ENCODE measurements at regions not wholly inside any gene's neighbourhood (a gene's known extent, or its start where the extent isn't known, plus 50 kb on each side); places are given as distances from the start of the nearest gene placed in this dataset.

GRCh38 chr6:93045156-93045555 is 374.2 kb downstream of the EPHA7 start (continued):
- no peak for TF ChIP-seq CEBPZ (IDR thresholded peaks at IDR 0.05; ENCODE audit: low read depth, low read length)
- no peak for TF ChIP-seq SUPT20H (IDR thresholded peaks at IDR 0.05; ENCODE audit: borderline replicate concordance, control insufficient read depth, low read depth, low read length)

GRCh38 chr6:93040375-93040774 is 379.0 kb downstream of the EPHA7 start:
- CTCF ChIA-PET: interaction anchor here (0.6 to 1.7 kb wide), 2 partner anchors 326 to 384 kb away, joined by 3 to 6 read pairs; no protein-coding TSS in a partner anchor
- DNase-seq (ENCODE audit: low read depth, low spot score) (no peak), FAIRE-seq (no peak), ATAC-seq (0 out of 3 replicates have a peak, but pooled peaks have one; percentile 17)
- Histone ChIP-seq H3K4me2 (ENCODE audit: control insufficient read depth, insufficient read depth) (no peak overlapping the region), H3K4me1 (ENCODE audit: control insufficient read depth, insufficient read depth, low read length) (no peaks in the 10 kb centered on the region), H4K20me1 (ENCODE audit: control insufficient read depth, insufficient read depth) (no peaks in the 10 kb centered on the region), H3K27ac (ENCODE audit: control insufficient read depth, insufficient read depth) (no peak overlapping the region), H2AFZ (ENCODE audit: control insufficient read depth, low read depth, low read length) (no peak overlapping the region), H3K27me3 (replicated peaks in 1 of 2; ENCODE audit: control insufficient read depth in 2 of 2, insufficient read depth in 2 of 2, low read length in 1 of 2) (no peaks in the 10 kb centered on the region), H3K9me3 (replicated peaks; ENCODE audit: control insufficient read depth, insufficient read depth, low read length) (no peaks in the 10 kb centered on the region), H3K4me3 (no peak overlapping the region), H3K79me2 (ENCODE audit: control insufficient read depth, insufficient read depth, low read length) (no peaks in the 10 kb centered on the region), H3K36me3 (ENCODE audit: control insufficient read depth in 2 of 2, insufficient read depth in 2 of 2, low read length in 1 of 2) (no peaks in the 10 kb centered on the region), H3K9ac (ENCODE audit: control insufficient read depth, insufficient read depth, low read length) (no peak overlapping the region)
- SMC1A ChIA-PET (ENCODE audit: uncharacterized antibody, unreplicated experiment): interaction anchor here (0.6 kb wide), 2 partner anchors 363 to 383 kb away, joined by 3 read pairs; no protein-coding TSS in a partner anchor
- in situ Hi-C loops (cut with MboI): no loop called here
- BruUV-seq (replicated peaks): no TSS peak
- 17% methylated on average over 4 of the region's 4 CpGs for WGBS (ENCODE audit: insufficient coverage, insufficient replicate concordance, low lambda C conversion rate, missing lambda C conversion rate)
- intact Hi-C loops (cut with micrococcal nuclease; ENCODE audit: unreplicated experiment): no loop called here
- TF ChIP-seq ZBED1 (IDR thresholded peaks at IDR 0.05; ENCODE audit: borderline replicate concordance) (no peak), FOXK2 (IDR thresholded peaks at IDR 0.05) (no peak), SIX5 (IDR thresholded peaks at IDR 0.05; ENCODE audit: low read depth, low read length, severe bottlenecking) (no peak), RBBP5 (conservative IDR thresholded peaks at IDR 0.05) (no peak), SP1 (IDR thresholded peaks at IDR 0.05; ENCODE audit: low read depth, low read length) (no peak), RFX5 (IDR thresholded peaks at IDR 0.05; ENCODE audit: low read depth, low read length) (no peak), CEBPZ (IDR thresholded peaks at IDR 0.05; ENCODE audit: low read depth, low read length) (no peak), NRF1 (conservative IDR thresholded peaks at IDR 0.05; ENCODE audit: low read depth, low read length) (no peak), MXI1 (IDR thresholded peaks at IDR 0.05; ENCODE audit: low read depth, low read length) (no peak), EED (IDR thresholded peaks at IDR 0.05; ENCODE audit: low read depth) (no peak), SPI1 (IDR thresholded peaks at IDR 0.05; ENCODE audit: borderline replicate concordance, insufficient read depth, low read depth, low read length) (no peak), ETV6 (conservative IDR thresholded peaks at IDR 0.05 in 1 of 2, IDR thresholded peaks at IDR 0.05 in 1 of 2; ENCODE audit: borderline replicate concordance in 1 of 2, low read depth in 1 of 2) (no peak)
- RAD21 ChIA-PET (ENCODE audit: unreplicated experiment): no interaction called here
- POLR2A ChIA-PET: no interaction called here

All from GM12878 (cell line).